Activated T-helper 2 cell treated with anti-CD3 and anti-CD28 coated beads, Interferon-gamma antibody, Interleukin-2, Interleukin-4, amounts not matched to agents 10 μg/mL and 5 μg/mL and 100 μg/mL, durations not matched to agents 14 hours and 24 hours and 36 hours (primary cell): ENCODE measurements at regions not wholly inside any gene's neighbourhood (a gene's known extent, or its start where the extent isn't known, plus 50 kb on each side); places are given as distances from the start of the nearest gene placed in this dataset.
"Not testable (repeated sequence)": the region's sequence is repeated elsewhere in the genome, so short reads cannot be mapped to it uniquely, and the experiment has no call there.

Experiments
- DNase-seq: peaks from one replicate; pipeline ENCODE4 v3.0.0; 2021; ENCODE audit warnings: low spot score
- H3K27ac Mint-ChIP-seq: one replicate; pipeline ENCODE4 v1.8.0; 2021; ENCODE audit warnings: mixed read lengths
- H3K27me3 Mint-ChIP-seq: one replicate; pipeline ENCODE4 v1.8.0; 2021; ENCODE audit warnings: low read depth, mixed read lengths
- H3K36me3 Mint-ChIP-seq: one replicate; pipeline ENCODE4 v1.8.0; 2021; ENCODE audit warnings: low read depth, mixed read lengths
- H3K4me1 Mint-ChIP-seq: one replicate; pipeline ENCODE4 v1.8.0; 2021; ENCODE audit warnings: low read depth, mixed read lengths
- H3K4me3 Mint-ChIP-seq: one replicate; pipeline ENCODE4 v1.8.0; 2021; ENCODE audit warnings: low read depth, mild to moderate bottlenecking, moderate library complexity, mixed read lengths
- H3K9me3 Mint-ChIP-seq: one replicate; pipeline ENCODE4 v1.8.0; 2021; ENCODE audit warnings: mixed read lengths
- intact Hi-C: fragments of 100-400 bp; cut with micrococcal nuclease; formaldehyde crosslinking; loops from one replicate; pipeline ENCODE4 v1.15.1; 2023

DNA sequence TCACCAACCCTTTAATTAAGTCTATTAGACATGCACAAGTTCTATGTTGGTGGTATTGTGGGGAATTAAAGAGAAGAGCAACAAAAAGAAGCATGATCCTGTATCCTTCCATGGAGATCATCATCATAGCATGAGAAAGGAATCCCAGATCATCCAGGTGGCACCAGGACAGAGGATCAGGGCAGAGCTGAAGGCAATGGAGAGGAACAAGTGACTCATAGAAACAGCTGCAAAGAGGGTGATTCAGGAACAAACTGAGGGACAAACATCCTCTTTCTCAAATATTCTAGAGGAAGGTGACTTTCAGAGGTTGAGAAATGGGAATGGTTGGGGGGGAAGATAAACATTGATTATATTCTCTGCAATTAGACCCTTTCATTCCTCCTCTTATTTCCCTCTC, 105.5 kb upstream of the OTUD4 start:
- Mint-ChIP-seq H3K27ac (no peak overlapping the region), H3K4me1 (no peaks in the 10 kb centered on the region), H3K36me3 (no peaks in the 10 kb centered on the region), H3K27me3 (peaks cover 11% of the 10 kb centered on the region), H3K9me3 (no peaks in the 10 kb centered on the region), H3K4me3 (no peak overlapping the region)
- intact Hi-C loops = no loop called here
- no peak for DNase-seq

DNA sequence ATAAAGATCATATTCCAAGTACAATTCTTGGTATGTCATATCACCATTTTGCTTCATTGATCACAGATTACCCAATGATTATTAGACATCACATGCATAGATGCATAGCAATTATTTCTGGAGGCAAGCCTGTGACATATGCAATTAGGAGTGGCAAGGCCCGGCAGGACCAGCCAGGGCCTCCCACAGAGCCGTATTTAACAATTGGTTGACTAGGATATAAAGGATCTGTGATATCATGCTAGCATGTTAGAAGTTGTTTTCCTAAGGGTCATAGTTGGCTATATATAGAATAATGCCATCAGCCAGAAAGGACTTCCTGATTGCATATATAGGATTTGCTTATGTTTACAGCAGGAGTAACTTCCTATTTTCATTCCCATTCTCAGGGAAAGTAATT, 103.5 kb upstream of the OTUD4 start:
- Mint-ChIP-seq H3K4me3 (no peak overlapping the region), H3K36me3 (no peaks in the 10 kb centered on the region), H3K27me3 (peaks cover 11% of the 10 kb centered on the region), H3K9me3 (no peaks in the 10 kb centered on the region), H3K27ac (no peak overlapping the region), H3K4me1 (no peaks in the 10 kb centered on the region)
- intact Hi-C loops = no loop called here
- no peak for DNase-seq

DNA sequence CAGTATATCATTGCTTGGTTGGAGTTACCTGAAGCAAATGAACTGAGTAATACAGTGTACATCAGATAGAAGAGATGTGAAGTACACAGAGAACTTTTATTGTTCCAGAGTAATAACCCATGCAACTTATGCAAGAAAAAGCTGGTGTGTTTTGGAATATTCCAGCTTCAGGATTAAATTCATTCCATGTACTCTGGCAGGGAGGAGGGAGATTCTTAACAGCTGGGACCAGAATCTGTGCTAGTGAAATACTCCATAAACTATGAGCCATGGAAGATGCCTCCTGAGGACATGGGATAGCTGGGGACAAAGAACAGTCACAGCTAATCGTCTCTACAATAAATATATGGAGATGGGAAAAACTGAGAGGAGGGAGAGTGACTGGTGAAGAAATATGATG, 101.6 kb upstream of the OTUD4 start:
- Mint-ChIP-seq H3K4me3 (no peak overlapping the region), H3K27ac (no peak overlapping the region), H3K27me3 (peaks cover 11% of the 10 kb centered on the region), H3K4me1 (no peaks in the 10 kb centered on the region), H3K36me3 (no peaks in the 10 kb centered on the region), H3K9me3 (no peaks in the 10 kb centered on the region)
- intact Hi-C loops = no loop called here
- DNase-seq = no peak

GRCh38 chr4:145281224-145281623, 100.8 kb upstream of the OTUD4 start:
- no peaks in the 10 kb centered on the region for H3K36me3 Mint-ChIP-seq
- no peak overlapping the region for H3K27ac Mint-ChIP-seq
- no peaks in the 10 kb centered on the region for H3K4me1 Mint-ChIP-seq
- intact Hi-C loops = no loop called here
- DNase-seq = no peak
- H3K9me3 Mint-ChIP-seq = no peaks in the 10 kb centered on the region
- peaks cover 10% of the 10 kb centered on the region for H3K27me3 Mint-ChIP-seq
- H3K4me3 Mint-ChIP-seq = no peak overlapping the region

DNA sequence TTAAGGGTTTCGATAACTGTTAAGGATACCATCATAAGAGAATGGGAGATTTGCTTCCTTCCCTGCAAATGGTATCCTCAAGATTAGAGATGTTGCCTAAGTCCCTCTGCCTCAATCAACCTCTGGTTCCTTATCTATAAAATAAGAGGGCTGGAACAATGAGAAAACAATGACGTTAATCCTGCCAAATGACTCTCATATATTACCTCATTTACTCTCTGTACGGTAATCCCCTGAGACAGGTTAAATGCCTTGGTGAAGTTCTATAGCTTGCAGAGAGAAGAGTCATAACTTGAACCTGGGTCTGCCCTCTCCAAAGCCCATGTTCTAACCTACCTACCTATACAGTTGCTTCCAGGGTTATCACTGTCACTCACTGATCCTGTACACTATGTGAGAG, 100.2 kb upstream of the OTUD4 start:
- Mint-ChIP-seq H3K4me1 (no peaks in the 10 kb centered on the region), H3K27me3 (peaks cover 5% of the 10 kb centered on the region), H3K27ac (no peak overlapping the region), H3K9me3 (no peaks in the 10 kb centered on the region), H3K4me3 (no peak overlapping the region), H3K36me3 (no peaks in the 10 kb centered on the region)
- intact Hi-C loops = no loop called here
- DNase-seq = no peak

DNA sequence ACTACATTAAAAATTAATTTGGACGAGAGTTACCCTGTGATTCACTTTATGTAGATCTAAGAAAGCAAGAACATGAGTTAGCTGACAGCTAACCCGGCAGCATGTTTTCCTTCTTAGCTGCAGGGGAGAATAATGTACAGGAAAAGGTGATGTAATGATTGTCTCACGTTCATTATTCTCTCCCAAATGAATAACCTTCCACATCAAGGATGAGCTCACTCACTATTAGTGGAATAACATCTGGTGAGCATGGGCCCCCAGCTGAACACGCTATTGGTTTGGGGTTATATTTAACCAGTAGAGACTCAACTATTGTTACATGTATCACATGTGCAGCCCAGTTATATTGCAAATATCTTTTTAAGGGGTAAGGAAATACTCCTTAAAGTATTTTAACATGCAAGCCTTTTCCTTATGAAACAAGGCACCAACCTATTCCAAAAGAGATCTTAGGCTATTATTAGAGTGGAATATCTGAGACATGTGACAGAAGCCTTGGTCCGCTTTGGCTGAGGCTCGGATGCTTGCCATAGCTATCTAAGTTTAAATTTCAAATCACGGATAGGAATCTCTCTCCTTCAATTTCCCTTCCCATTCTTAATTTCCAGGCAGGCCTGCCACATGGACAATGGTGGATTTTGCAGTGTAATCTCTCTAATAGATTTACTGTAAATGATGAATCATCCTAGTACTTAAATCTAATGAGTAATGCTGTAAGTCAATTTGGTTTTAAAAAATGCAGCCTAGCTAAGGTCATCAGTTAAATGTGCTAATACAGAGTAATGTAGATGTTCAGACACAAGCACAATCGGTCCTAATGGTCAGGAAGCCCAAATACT, 99.0 kb upstream of the OTUD4 start:
- DNase-seq = no peak
- Mint-ChIP-seq H3K36me3 (no peaks in the 10 kb centered on the region), H3K27me3 (peaks cover 5% of the 10 kb centered on the region), H3K4me3 (no peak overlapping the region), H3K9me3 (no peaks in the 10 kb centered on the region), H3K27ac (no peak overlapping the region), H3K4me1 (no peaks in the 10 kb centered on the region)
- intact Hi-C loops = no loop called here

GRCh38 chr4:145278341-145279121, 98.1 kb upstream of the OTUD4 start:
- Mint-ChIP-seq H3K4me1 (no peaks in the 10 kb centered on the region), H3K4me3 (no peak overlapping the region), H3K9me3 (no peaks in the 10 kb centered on the region), H3K27me3 (peaks cover 5% of the 10 kb centered on the region), H3K27ac (no peak overlapping the region), H3K36me3 (no peaks in the 10 kb centered on the region)
- intact Hi-C loops = no loop called here
- DNase-seq = no peak

DNA sequence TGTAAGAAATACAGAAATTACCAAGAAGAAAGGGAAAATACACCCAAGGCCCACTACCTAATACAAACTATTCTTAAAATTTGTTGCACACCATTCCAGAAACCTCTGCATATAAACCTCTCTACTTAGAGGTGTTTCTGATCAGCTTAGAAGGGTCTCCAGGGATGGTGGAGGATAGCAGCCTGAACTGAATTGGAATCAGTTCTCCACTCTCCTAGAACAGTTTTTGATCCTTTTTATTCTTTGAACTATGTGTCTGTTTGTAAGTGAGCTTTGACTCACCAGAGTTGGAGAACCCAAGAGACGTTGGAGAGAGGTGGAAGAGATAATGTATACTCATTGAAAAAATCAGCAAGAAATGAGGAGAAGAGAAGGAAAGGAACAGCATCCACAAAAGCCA, 96.6 kb upstream of the OTUD4 start:
- DNase-seq = no peak
- Mint-ChIP-seq H3K36me3 (no peaks in the 10 kb centered on the region), H3K9me3 (no peaks in the 10 kb centered on the region), H3K4me3 (no peak overlapping the region), H3K27me3 (peaks cover 8% of the 10 kb centered on the region), H3K27ac (no peak overlapping the region), H3K4me1 (no peaks in the 10 kb centered on the region)
- intact Hi-C loops = no loop called here

- Mint-ChIP-seq H3K4me3 (no peak overlapping the region), H3K4me1 (no peaks in the 10 kb centered on the region), H3K9me3 (no peaks in the 10 kb centered on the region), H3K36me3 (no peaks in the 10 kb centered on the region), H3K27me3 (peaks cover 8% of the 10 kb centered on the region), H3K27ac (no peak overlapping the region)
- intact Hi-C loops = no loop called here
- DNase-seq = no peak
Measured at GRCh38 chr4:145276050-145276449, 95.7 kb upstream of the OTUD4 start.

- Mint-ChIP-seq H3K36me3 (no peaks in the 10 kb centered on the region), H3K4me3 (no peak overlapping the region), H3K27me3 (peaks cover 7% of the 10 kb centered on the region), H3K9me3 (no peaks in the 10 kb centered on the region), H3K4me1 (no peaks in the 10 kb centered on the region), H3K27ac (no peak overlapping the region)
- DNase-seq = no peak
- intact Hi-C loops = no loop called here
Measured at GRCh38 chr4:145271194-145271593, 90.8 kb upstream of the OTUD4 start.

GRCh38 chr4:145266881-145267280, 86.5 kb upstream of the OTUD4 start:
- DNase-seq = no peak
- Mint-ChIP-seq H3K27me3 (peaks cover 9% of the 10 kb centered on the region), H3K27ac (no peak overlapping the region), H3K36me3 (no peaks in the 10 kb centered on the region), H3K4me3 (no peak overlapping the region), H3K9me3 (no peaks in the 10 kb centered on the region), H3K4me1 (no peaks in the 10 kb centered on the region)
- intact Hi-C loops = no loop called here

GRCh38 chr4:145260091-145260490, 79.7 kb upstream of the OTUD4 start:
- Mint-ChIP-seq H3K4me1 (no peaks in the 10 kb centered on the region), H3K27me3 (peaks cover 3% of the 10 kb centered on the region), H3K4me3 (no peak overlapping the region), H3K9me3 (no peaks in the 10 kb centered on the region), H3K27ac (no peak overlapping the region), H3K36me3 (no peaks in the 10 kb centered on the region)
- no peak for DNase-seq
- intact Hi-C loops = no loop called here

- H3K4me3 Mint-ChIP-seq, H3K4me1 Mint-ChIP-seq, DNase-seq: not testable (repeated sequence)
Measured at GRCh38 chr4:145255311-145255710, 74.9 kb upstream of the OTUD4 start.

More at GRCh38 chr4:145255311-145255710, 74.9 kb upstream of the OTUD4 start:
- intact Hi-C loops, H3K27ac Mint-ChIP-seq, H3K27me3 Mint-ChIP-seq, H3K9me3 Mint-ChIP-seq, H3K36me3 Mint-ChIP-seq: not testable (repeated sequence)
